Suprapubic skin (tissue), 4 donors: ENCODE measurements at regions not wholly inside any gene's neighbourhood (a gene's known extent, or its start where the extent isn't known, plus 50 kb on each side); places are given as distances from the start of the nearest gene placed in this dataset.

ENCODE experiments used
- CTCF ChIP-seq, 2 donors: fragments of 200-600 bp in 1 of 2; fragments of 450-650 bp in 1 of 2; sonication (generic) in 1 of 2; IDR thresholded peaks; one replicate each; pipeline ENCODE4 v1.5.1; 2016 to 2019; ENCODE audit warnings: antibody characterized with exemption in 2 of 2, mild to moderate bottlenecking in 1 of 2, moderate library complexity in 1 of 2
- EP300 ChIP-seq: sonication (generic); formaldehyde crosslinking; IDR thresholded peaks from one replicate; pipeline ENCODE4 v1.6.1; 2017; ENCODE audit warnings: antibody characterized with exemption
- POLR2A ChIP-seq, 2 donors: fragments of 450-650 bp; IDR thresholded peaks; one replicate each; pipeline ENCODE4 v1.6.1; 2017; ENCODE audit warnings: antibody characterized with exemption in 2 of 2, mild to moderate bottlenecking in 2 of 2, moderate library complexity in 2 of 2
- POLR2AphosphoS5 ChIP-seq, 3 donors: sonication (generic); formaldehyde crosslinking; IDR thresholded peaks; one replicate each; pipeline ENCODE4 v1.6.1; 2017; ENCODE audit warnings: antibody characterized with exemption in 3 of 3

GRCh38 chr14:53333809-53334208 is 180.7 kb upstream of the DDHD1 start:
- no peak for TF ChIP-seq CTCF (IDR thresholded peaks at IDR 0.05)
- no peak for TF ChIP-seq POLR2AphosphoS5 (IDR thresholded peaks at IDR 0.05)
- no peak for TF ChIP-seq POLR2A (IDR thresholded peaks at IDR 0.05)
- no peak for TF ChIP-seq EP300
